ENCODE measurements at regions not wholly inside any gene's neighbourhood (a gene's known extent, or its start where the extent isn't known, plus 50 kb on each side); places are given as distances from the start of the nearest gene placed in this dataset.

DNA sequence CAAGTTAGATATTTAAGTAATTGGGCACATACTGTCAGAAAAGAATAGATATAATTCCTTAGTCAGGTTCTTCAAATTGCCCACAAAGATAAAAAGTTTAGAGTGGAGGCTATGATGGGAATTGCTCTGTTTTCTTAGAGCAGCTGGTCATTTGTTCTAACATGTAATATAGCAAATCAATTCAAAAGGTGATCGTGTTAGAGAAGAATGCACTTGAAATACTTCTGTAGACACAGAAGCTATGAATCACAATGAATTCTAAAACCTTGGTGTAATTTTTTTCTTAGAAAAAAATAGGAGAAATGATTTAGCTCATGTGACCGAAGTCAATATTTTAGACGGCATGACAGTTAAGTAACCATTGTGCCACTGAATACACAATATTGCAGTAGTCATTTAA lies 918.1 kb upstream of the LRATD1 start:
- no peak for DNase-seq

DNA sequence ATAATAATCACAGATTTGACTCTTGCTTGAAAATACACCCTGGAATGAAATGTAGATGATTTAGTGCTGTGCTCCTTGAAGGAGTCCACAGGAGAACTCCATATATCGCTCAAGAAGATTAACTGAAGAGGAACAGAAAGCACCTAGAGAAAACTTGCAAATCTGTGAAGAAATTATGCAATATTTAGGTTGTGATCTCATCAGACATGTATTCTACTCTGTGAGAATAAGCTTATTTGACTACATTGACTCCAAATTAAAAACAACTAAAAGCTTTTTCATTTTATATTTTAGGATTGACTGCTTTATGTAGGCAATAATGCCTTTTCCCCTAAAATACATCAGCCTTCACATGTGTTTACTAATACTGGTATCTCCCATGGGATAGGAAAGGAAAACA lies 906.6 kb upstream of the LRATD1 start:
- in situ Hi-C loops (cut with MboI; ENCODE audit: low pct_ligation_motif_present in 1 of 4, low pct_unique_long_range_greater_than_20kb in 1 of 4, low sequenced_read_pairs in 3 of 4): no loop called here
- H3K9me3 ChIP-seq: peaks cover 0 to 3% of the 10 kb centered on the region in 2 donors
- TF ChIP-seq, protein P1, sequence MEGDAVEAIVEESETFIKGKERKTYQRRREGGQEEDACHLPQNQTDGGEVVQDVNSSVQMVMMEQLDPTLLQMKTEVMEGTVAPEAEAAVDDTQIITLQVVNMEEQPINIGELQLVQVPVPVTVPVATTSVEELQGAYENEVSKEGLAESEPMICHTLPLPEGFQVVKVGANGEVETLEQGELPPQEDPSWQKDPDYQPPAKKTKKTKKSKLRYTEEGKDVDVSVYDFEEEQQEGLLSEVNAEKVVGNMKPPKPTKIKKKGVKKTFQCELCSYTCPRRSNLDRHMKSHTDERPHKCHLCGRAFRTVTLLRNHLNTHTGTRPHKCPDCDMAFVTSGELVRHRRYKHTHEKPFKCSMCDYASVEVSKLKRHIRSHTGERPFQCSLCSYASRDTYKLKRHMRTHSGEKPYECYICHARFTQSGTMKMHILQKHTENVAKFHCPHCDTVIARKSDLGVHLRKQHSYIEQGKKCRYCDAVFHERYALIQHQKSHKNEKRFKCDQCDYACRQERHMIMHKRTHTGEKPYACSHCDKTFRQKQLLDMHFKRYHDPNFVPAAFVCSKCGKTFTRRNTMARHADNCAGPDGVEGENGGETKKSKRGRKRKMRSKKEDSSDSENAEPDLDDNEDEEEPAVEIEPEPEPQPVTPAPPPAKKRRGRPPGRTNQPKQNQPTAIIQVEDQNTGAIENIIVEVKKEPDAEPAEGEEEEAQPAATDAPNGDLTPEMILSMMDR (IDR thresholded peaks at IDR 0.05): no peak
- TF ChIP-seq POLR2A (IDR thresholded peaks at IDR 0.05): no peak
- no peak for TF ChIP-seq EP300 (IDR thresholded peaks at IDR 0.05; ENCODE audit: low read depth)
- no peak for TF ChIP-seq POLR2AphosphoS5 (IDR thresholded peaks at IDR 0.05)
- no peaks in the 10 kb centered on the region for H3K36me3 ChIP-seq
- intact Hi-C loops (cut with DNase I; ENCODE audit: low total_unique reads): no loop called here
- 72 to 100% methylated on average over 1 of the region's 1 CpG for WGBS, 2 donors (ENCODE audit: low coverage in 1 of 2)
- no peaks in the 10 kb centered on the region for H3K4me1 ChIP-seq
- no peaks in the 10 kb centered on the region for H3K27me3 ChIP-seq
- no peak overlapping the region for H3K27ac ChIP-seq
- no peak overlapping the region for H3K4me3 ChIP-seq
- DNase-seq: no peak

More for the DNA sequence above, 918.1 kb upstream of the LRATD1 start:
- Histone ChIP-seq H3K4me3 (no peak overlapping the region), H3K27ac (no peak overlapping the region), H3K27me3 (no peaks in the 10 kb centered on the region), H3K36me3 (no peaks in the 10 kb centered on the region), H3K9me3 (peaks cover 4 to 6% of the 10 kb centered on the region in 2 donors), H3K4me1 (no peaks in the 10 kb centered on the region)
- in situ Hi-C loops (cut with MboI; ENCODE audit: low pct_ligation_motif_present in 1 of 4, low pct_unique_long_range_greater_than_20kb in 1 of 4, low sequenced_read_pairs in 3 of 4): no loop called here
- 89 to 94% methylated on average over 3 of the region's 3 CpGs for WGBS, 2 donors (ENCODE audit: low coverage in 1 of 2)
- TF ChIP-seq, protein P1 (IDR thresholded peaks at IDR 0.05): no peak
- TF ChIP-seq POLR2A (IDR thresholded peaks at IDR 0.05) (no peak), EP300 (IDR thresholded peaks at IDR 0.05; ENCODE audit: low read depth) (no peak), POLR2AphosphoS5 (IDR thresholded peaks at IDR 0.05) (no peak)
- intact Hi-C loops (cut with DNase I; ENCODE audit: low total_unique reads): no loop called here

DNA sequence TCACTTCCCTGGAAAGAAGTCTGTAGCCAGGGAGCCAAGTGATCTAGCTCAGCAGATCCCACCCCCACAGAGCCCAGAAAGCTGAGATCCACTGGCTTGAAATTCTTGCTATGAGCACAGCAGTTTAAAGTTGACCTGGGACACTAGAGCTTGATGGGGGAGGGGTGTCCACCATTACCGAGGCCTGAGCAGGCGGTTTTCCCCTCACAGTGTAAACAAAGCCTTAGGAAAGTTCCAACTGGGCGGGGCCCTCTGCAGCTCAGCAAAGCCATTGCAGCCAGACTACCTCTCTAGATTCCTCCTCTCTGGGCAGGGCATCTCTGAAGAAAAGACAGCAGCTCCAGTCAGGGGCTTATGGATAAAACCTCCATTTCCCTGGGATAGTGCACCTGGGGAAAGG lies 887.2 kb upstream of the LRATD1 start:
- TF ChIP-seq POLR2AphosphoS5 (IDR thresholded peaks at IDR 0.05): no peak
- TF ChIP-seq, protein P1 (IDR thresholded peaks at IDR 0.05): no peak
- no peak for TF ChIP-seq EP300 (IDR thresholded peaks at IDR 0.05; ENCODE audit: low read depth)
- no peak for TF ChIP-seq POLR2A (IDR thresholded peaks at IDR 0.05)
- no peak for DNase-seq
- Histone ChIP-seq H3K9me3 (peaks cover 5 to 8% of the 10 kb centered on the region in 2 donors), H3K27ac (no peak overlapping the region), H3K27me3 (no peaks in the 10 kb centered on the region), H3K36me3 (no peaks in the 10 kb centered on the region), H3K4me1 (no peaks in the 10 kb centered on the region), H3K4me3 (no peak overlapping the region)
- WGBS, 2 donors (ENCODE audit: low coverage in 1 of 2): 28% methylated on average over 3 of the region's 3 CpGs; no CpG with 5 or more reads in 1 of the 2 donors
- in situ Hi-C loops (cut with MboI; ENCODE audit: low pct_ligation_motif_present in 1 of 4, low pct_unique_long_range_greater_than_20kb in 1 of 4, low sequenced_read_pairs in 3 of 4): no loop called here
- intact Hi-C loops (cut with DNase I; ENCODE audit: low total_unique reads): no loop called here

DNA sequence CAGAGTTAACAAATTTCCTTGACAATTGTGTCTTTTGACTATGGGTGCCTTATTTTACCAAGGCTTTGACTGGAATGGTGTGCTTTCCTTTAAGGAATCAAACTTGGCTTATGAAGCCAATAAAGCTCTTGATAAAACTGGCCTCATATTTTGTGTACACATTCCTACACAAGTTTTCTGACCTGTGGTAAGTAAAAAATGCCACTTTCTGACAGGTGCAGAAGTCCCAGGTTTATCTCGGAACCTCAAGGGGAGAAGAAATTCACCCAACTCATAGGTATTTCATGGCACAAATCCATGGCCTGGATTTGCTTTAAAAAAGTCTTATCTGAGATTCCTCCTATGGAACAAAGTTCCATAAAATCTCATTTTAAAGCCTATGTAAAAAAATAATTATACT lies 880.6 kb upstream of the LRATD1 start:
- no peaks in the 10 kb centered on the region for H3K27me3 ChIP-seq
- no peak overlapping the region for H3K27ac ChIP-seq
- H3K9me3 ChIP-seq: no peaks in the 10 kb centered on the region
- TF ChIP-seq POLR2A (IDR thresholded peaks at IDR 0.05): no peak
- TF ChIP-seq, protein P1 (IDR thresholded peaks at IDR 0.05): no peak
- no peak for TF ChIP-seq POLR2AphosphoS5 (IDR thresholded peaks at IDR 0.05)
- TF ChIP-seq EP300 (IDR thresholded peaks at IDR 0.05; ENCODE audit: low read depth): no peak
- no peaks in the 10 kb centered on the region for H3K36me3 ChIP-seq
- intact Hi-C loops (cut with DNase I; ENCODE audit: low total_unique reads) (no loop called here), in situ Hi-C loops (cut with MboI; ENCODE audit: low pct_ligation_motif_present in 1 of 4, low pct_unique_long_range_greater_than_20kb in 1 of 4, low sequenced_read_pairs in 3 of 4) (no loop called here)
- WGBS, 2 donors (ENCODE audit: low coverage in 1 of 2): 91 to 100% methylated on average over 1 of the region's 1 CpG
- H3K4me1 ChIP-seq: no peaks in the 10 kb centered on the region
- H3K4me3 ChIP-seq: no peak overlapping the region
- DNase-seq: no peak
